ENCODE measurements at regions not wholly inside any gene's neighbourhood (a gene's known extent, or its start where the extent isn't known, plus 50 kb on each side); places are given as distances from the start of the nearest gene placed in this dataset.

- no peak overlapping the region for H3K4me3 Mint-ChIP-seq
- no peaks in the 10 kb centered on the region for H3K9me3 ChIP-seq (ENCODE audit: control insufficient read depth, low read length, poor library complexity, severe bottlenecking)
- no peaks in the 10 kb centered on the region for H3K36me3 Mint-ChIP-seq (ENCODE audit: low read depth)
- DNase-seq: no peak
- no peaks in the 10 kb centered on the region for H3K4me1 Mint-ChIP-seq
- H3K27ac Mint-ChIP-seq: no peak overlapping the region
- ATAC-seq: no peak
- H3K27me3 Mint-ChIP-seq: peaks cover 32% of the 10 kb centered on the region
These were observed 68.5 kb upstream of the SASH1 start for GRCh38 chr6:148273962-148274752.

GRCh38 chr6:148274809-148275208 is 67.8 kb upstream of the SASH1 start:
- no peak for ATAC-seq
- no peaks in the 10 kb centered on the region for H3K4me1 Mint-ChIP-seq
- H3K36me3 Mint-ChIP-seq (ENCODE audit: low read depth): no peaks in the 10 kb centered on the region
- no peak for DNase-seq
- H3K27me3 Mint-ChIP-seq: peaks cover 32% of the 10 kb centered on the region
- H3K9me3 ChIP-seq (ENCODE audit: control insufficient read depth, low read length, poor library complexity, severe bottlenecking): no peaks in the 10 kb centered on the region
- H3K27ac Mint-ChIP-seq: no peak overlapping the region
- no peak overlapping the region for H3K4me3 Mint-ChIP-seq

- no peak for DNase-seq
- no peak for ATAC-seq
- H3K4me3 Mint-ChIP-seq: no peak overlapping the region
These were observed 57.4 kb upstream of the SASH1 start for GRCh38 chr6:148285205-148285604.

GRCh38 chr6:148286563-148286962 is 56.1 kb upstream of the SASH1 start:
- Mint-ChIP-seq H3K27me3 (peaks cover 19% of the 10 kb centered on the region), H3K36me3 (ENCODE audit: low read depth) (no peaks in the 10 kb centered on the region), H3K4me3 (no peak overlapping the region), H3K4me1 (no peaks in the 10 kb centered on the region), H3K27ac (no peak overlapping the region)
- ATAC-seq: no peak
- DNase-seq: no peak
- no peaks in the 10 kb centered on the region for H3K9me3 ChIP-seq (ENCODE audit: control insufficient read depth, low read length, poor library complexity, severe bottlenecking)

More at GRCh38 chr6:148285205-148285604, 57.4 kb upstream of the SASH1 start:
- no peaks in the 10 kb centered on the region for H3K9me3 ChIP-seq (ENCODE audit: control insufficient read depth, low read length, poor library complexity, severe bottlenecking)
- Mint-ChIP-seq H3K36me3 (ENCODE audit: low read depth) (no peaks in the 10 kb centered on the region), H3K27me3 (peaks cover 19% of the 10 kb centered on the region), H3K27ac (no peak overlapping the region), H3K4me1 (no peaks in the 10 kb centered on the region)

- Mint-ChIP-seq H3K27me3 (peaks cover 31% of the 10 kb centered on the region), H3K27ac (no peak overlapping the region), H3K4me1 (no peaks in the 10 kb centered on the region), H3K36me3 (ENCODE audit: low read depth) (no peaks in the 10 kb centered on the region), H3K4me3 (no peak overlapping the region)
- no peak for ATAC-seq
- H3K9me3 ChIP-seq (ENCODE audit: control insufficient read depth, low read length, poor library complexity, severe bottlenecking): no peaks in the 10 kb centered on the region
- DNase-seq: no peak
These were observed 54.9 kb upstream of the SASH1 start for GRCh38 chr6:148287623-148288333.

- no peaks in the 10 kb centered on the region for H3K9me3 ChIP-seq (ENCODE audit: control insufficient read depth, low read length, poor library complexity, severe bottlenecking)
- Mint-ChIP-seq H3K27me3 (peaks cover 31% of the 10 kb centered on the region), H3K36me3 (ENCODE audit: low read depth) (no peaks in the 10 kb centered on the region), H3K4me1 (no peaks in the 10 kb centered on the region), H3K27ac (no peak overlapping the region), H3K4me3 (no peak overlapping the region)
- ATAC-seq (no peak), DNase-seq (no peak)
These were observed 54.1 kb upstream of the SASH1 start for GRCh38 chr6:148288541-148288940.

GRCh38 chr6:148289153-148289552 is 53.5 kb upstream of the SASH1 start:
- H3K27me3 Mint-ChIP-seq: peaks cover 31% of the 10 kb centered on the region
- H3K36me3 Mint-ChIP-seq (ENCODE audit: low read depth): no peaks in the 10 kb centered on the region
- DNase-seq (no peak), ATAC-seq (no peak)
- no peaks in the 10 kb centered on the region for H3K9me3 ChIP-seq (ENCODE audit: control insufficient read depth, low read length, poor library complexity, severe bottlenecking)
- no peaks in the 10 kb centered on the region for H3K4me1 Mint-ChIP-seq
- no peak overlapping the region for H3K4me3 Mint-ChIP-seq
- H3K27ac Mint-ChIP-seq: no peak overlapping the region

GRCh38 chr6:148291876-148292275 is 50.8 kb upstream of the SASH1 start:
- H3K27me3 Mint-ChIP-seq: peaks cover 38% of the 10 kb centered on the region
- no peaks in the 10 kb centered on the region for H3K36me3 Mint-ChIP-seq (ENCODE audit: low read depth)
- H3K27ac Mint-ChIP-seq: no peak overlapping the region
- H3K4me3 Mint-ChIP-seq: no peak overlapping the region
- H3K4me1 Mint-ChIP-seq: no peaks in the 10 kb centered on the region
- H3K9me3 ChIP-seq (ENCODE audit: control insufficient read depth, low read length, poor library complexity, severe bottlenecking): no peaks in the 10 kb centered on the region
- ATAC-seq (no peak), DNase-seq (no peak)
